KMS-11 (cell line): ENCODE measurements at regions not wholly inside any gene's neighbourhood (a gene's known extent, or its start where the extent isn't known, plus 50 kb on each side); places are given as distances from the start of the nearest gene placed in this dataset.

Experiments used
- H2AFZ ChIP-seq: fragments of 200-600 bp; sonication (generic); 2 replicates; pipeline ENCODE4 v1.6.1; 2016; ENCODE audit warnings: antibody characterized with exemption, mixed run types, low read depth
- H3K27ac ChIP-seq: fragments of 200-600 bp; sonication (generic); 2 replicates; pipeline ENCODE4 v1.6.1; 2016; ENCODE audit warnings: mild to moderate bottlenecking, mixed run types
- H3K27me3 ChIP-seq: fragments of 200-600 bp; sonication (generic); 2 replicates; pipeline ENCODE4 v1.6.1; 2017; ENCODE audit warnings: mild to moderate bottlenecking, low read depth, mixed run types, moderate library complexity; ENCODE audit not compliant: insufficient read depth
- H3K36me3 ChIP-seq: fragments of 200-600 bp; sonication (generic); 2 replicates; pipeline ENCODE4 v1.6.1; 2017; ENCODE audit warnings: mild to moderate bottlenecking, mixed run types; ENCODE audit not compliant: insufficient read depth
- H3K4me1 ChIP-seq: fragments of 200-600 bp; sonication (generic); 2 replicates; pipeline ENCODE4 v1.6.1; 2016; ENCODE audit warnings: mild to moderate bottlenecking, low read depth, mixed run types; ENCODE audit not compliant: poor library complexity, severe bottlenecking
- H3K4me2 ChIP-seq: fragments of 200-600 bp; sonication (generic); 2 replicates; pipeline ENCODE4 v1.7.0; 2016; ENCODE audit warnings: mild to moderate bottlenecking, mixed run types
- H3K4me3 ChIP-seq: fragments of 200-600 bp; sonication (generic); IDR thresholded peaks from 2 replicates; pipeline ENCODE4 v1.6.1; 2017; ENCODE audit warnings: low read depth, low read length, mixed read lengths; ENCODE audit not compliant: insufficient read depth
- H3K79me2 ChIP-seq: fragments of 200-600 bp; sonication (generic); 2 replicates; pipeline ENCODE4 v1.6.1; 2016; ENCODE audit warnings: low read depth, mixed run types; ENCODE audit not compliant: insufficient read depth
- H3K9ac ChIP-seq: fragments of 200-600 bp; sonication (generic); 2 replicates; pipeline ENCODE4 v1.6.1; 2016; ENCODE audit warnings: mild to moderate bottlenecking, mixed run types
- H4K20me1 ChIP-seq: fragments of 200-600 bp; sonication (generic); 2 replicates; pipeline ENCODE4 v1.6.1; 2016; ENCODE audit warnings: mild to moderate bottlenecking, mixed run types; ENCODE audit not compliant: insufficient read depth
- CTCF ChIP-seq: fragments of 200-600 bp; sonication (generic); conservative IDR thresholded peaks from 2 replicates; pipeline ENCODE4 v1.6.1; 2017; ENCODE audit warnings: low read depth, mild to moderate bottlenecking, antibody characterized with exemption, low read length, moderate library complexity, mixed read lengths

- Histone ChIP-seq H3K4me1 (no peaks in the 10 kb centered on the region), H3K4me3 (no peak overlapping the region), H3K9ac (no peak overlapping the region), H3K36me3 (no peaks in the 10 kb centered on the region), H3K4me2 (no peak overlapping the region), H3K79me2 (no peaks in the 10 kb centered on the region), H2AFZ (no peak overlapping the region), H4K20me1 (no peaks in the 10 kb centered on the region), H3K27ac (no peak overlapping the region), H3K27me3 (no peaks in the 10 kb centered on the region)
- TF ChIP-seq CTCF, result no peak
These were observed 314.5 kb upstream of the CDH4 start for GRCh38 chr20:60937585-60937984.

- no peak overlapping the region for H2AFZ ChIP-seq
- H3K4me2 ChIP-seq, result no peak overlapping the region
- H3K4me1 ChIP-seq, result no peaks in the 10 kb centered on the region
- no peak overlapping the region for H3K9ac ChIP-seq
- no peaks in the 10 kb centered on the region for H3K36me3 ChIP-seq
- no peaks in the 10 kb centered on the region for H4K20me1 ChIP-seq
- H3K27me3 ChIP-seq, result no peaks in the 10 kb centered on the region
- H3K79me2 ChIP-seq, result no peaks in the 10 kb centered on the region
- no peak overlapping the region for H3K4me3 ChIP-seq
- H3K27ac ChIP-seq, result no peak overlapping the region
- no peak for TF ChIP-seq CTCF
These were observed 310.7 kb upstream of the CDH4 start for GRCh38 chr20:60941379-60941778.

GRCh38 chr20:60947819-60948218 is 304.2 kb upstream of the CDH4 start:
- Histone ChIP-seq H3K4me2 (no peak overlapping the region), H3K27ac (no peak overlapping the region), H3K27me3 (no peaks in the 10 kb centered on the region), H3K4me1 (peaks cover 14% of the 10 kb centered on the region), H3K4me3 (no peak overlapping the region), H3K36me3 (no peaks in the 10 kb centered on the region), H2AFZ (no peak overlapping the region), H4K20me1 (no peaks in the 10 kb centered on the region), H3K79me2 (no peaks in the 10 kb centered on the region), H3K9ac (no peak overlapping the region)
- no peak for TF ChIP-seq CTCF

- no peak overlapping the region for H3K4me3 ChIP-seq
- no peak overlapping the region for H2AFZ ChIP-seq
- no peaks in the 10 kb centered on the region for H4K20me1 ChIP-seq
- TF ChIP-seq CTCF, result no peak
- H3K4me1 ChIP-seq, result peaks cover 14% of the 10 kb centered on the region
- no peaks in the 10 kb centered on the region for H3K36me3 ChIP-seq
- no peak overlapping the region for H3K27ac ChIP-seq
- H3K27me3 ChIP-seq, result no peaks in the 10 kb centered on the region
- no peaks in the 10 kb centered on the region for H3K79me2 ChIP-seq
- no peak overlapping the region for H3K4me2 ChIP-seq
- no peak overlapping the region for H3K9ac ChIP-seq
These were observed 303.8 kb upstream of the CDH4 start for GRCh38 chr20:60948224-60948623.
